Activated CD8-positive, alpha-beta T cell treated with anti-CD3 and anti-CD28 coated beads, Interleukin-2, amount 10 ng/mL, durations not matched to agents 7 days and 5 days (primary cell): ENCODE measurements at regions not wholly inside any gene's neighbourhood (a gene's known extent, or its start where the extent isn't known, plus 50 kb on each side); places are given as distances from the start of the nearest gene placed in this dataset.

Experiments
- ATAC-seq: fragments of 150-1000 bp; cut with Tn5 transposase; one replicate; pipeline ENCODE4 v1.10.0; 2021; ENCODE audit warnings: moderate library complexity
- CTCF ChIA-PET: fragments of 350-600 bp; sonication (Branson Sonifier 250); formaldehyde crosslinking; loops from one replicate; lab custom pipeline; 2021; ENCODE audit warnings: antibody characterized with exemption; lab: Charles Lee
- POLR2A ChIA-PET: fragments of 350-600 bp; sonication (Branson Sonifier 250); formaldehyde crosslinking; loops from one replicate; lab custom pipeline; 2021; ENCODE audit warnings: antibody characterized with exemption; lab: Charles Lee
- DNase-seq: peaks from one replicate; pipeline ENCODE4 v3.0.0-alpha.2; 2020
- H3K27ac Mint-ChIP-seq: one replicate; pipeline ENCODE4 v1.8.0; 2021; ENCODE audit warnings: mild to moderate bottlenecking, mixed read lengths
- H3K27me3 Mint-ChIP-seq: one replicate; pipeline ENCODE4 v1.8.0; 2021; ENCODE audit warnings: low read depth, mixed read lengths
- H3K36me3 Mint-ChIP-seq: one replicate; pipeline ENCODE4 v1.8.0; 2021; ENCODE audit warnings: low read depth, mixed read lengths
- H3K4me1 Mint-ChIP-seq: one replicate; pipeline ENCODE4 v1.8.0; 2021; ENCODE audit warnings: low read depth, mixed read lengths
- H3K4me3 Mint-ChIP-seq: one replicate; pipeline ENCODE4 v1.8.0; 2021; ENCODE audit warnings: mild to moderate bottlenecking, mixed read lengths
- H3K9me3 Mint-ChIP-seq: one replicate; pipeline ENCODE4 v1.8.0; 2022; ENCODE audit warnings: mixed read lengths; ENCODE audit not compliant: insufficient read depth

GRCh38 chr15:95471690-95472086, 858.8 kb upstream of the NR2F2 start:
- H3K36me3 Mint-ChIP-seq, result no peaks in the 10 kb centered on the region
- no peaks in the 10 kb centered on the region for H3K9me3 Mint-ChIP-seq
- H3K27ac Mint-ChIP-seq, result no peak overlapping the region
- ChIA-PET POLR2A (no interaction called here), CTCF (no interaction called here)
- ATAC-seq, result no peak
- H3K27me3 Mint-ChIP-seq, result peaks cover 32% of the 10 kb centered on the region
- H3K4me1 Mint-ChIP-seq, result no peaks in the 10 kb centered on the region
- no peak for DNase-seq
- no peak overlapping the region for H3K4me3 Mint-ChIP-seq

- CTCF ChIA-PET, result no interaction called here
Measured at GRCh38 chr15:95475067-95475466, 855.4 kb upstream of the NR2F2 start.

GRCh38 chr15:95479308-95479707, 851.2 kb upstream of the NR2F2 start:
- no peak overlapping the region for H3K4me3 Mint-ChIP-seq
- peaks cover 11% of the 10 kb centered on the region for H3K27me3 Mint-ChIP-seq
- ATAC-seq (no peak), DNase-seq (no peak)
- ChIA-PET CTCF (no interaction called here), POLR2A (no interaction called here)
- H3K4me1 Mint-ChIP-seq, result no peaks in the 10 kb centered on the region
- H3K27ac Mint-ChIP-seq, result no peak overlapping the region
- no peaks in the 10 kb centered on the region for H3K36me3 Mint-ChIP-seq
- H3K9me3 Mint-ChIP-seq, result peaks cover 3% of the 10 kb centered on the region

More at GRCh38 chr15:95475067-95475466, 855.4 kb upstream of the NR2F2 start:
- no peak overlapping the region for H3K27ac Mint-ChIP-seq
- no peak overlapping the region for H3K4me3 Mint-ChIP-seq
- ATAC-seq, result no peak
- peaks cover 16% of the 10 kb centered on the region for H3K27me3 Mint-ChIP-seq
- no peaks in the 10 kb centered on the region for H3K4me1 Mint-ChIP-seq
- H3K36me3 Mint-ChIP-seq, result no peaks in the 10 kb centered on the region
- no peak for DNase-seq
- POLR2A ChIA-PET, result no interaction called here
- no peaks in the 10 kb centered on the region for H3K9me3 Mint-ChIP-seq

GRCh38 chr15:95485367-95485766, 845.1 kb upstream of the NR2F2 start:
- Mint-ChIP-seq H3K9me3 (peaks cover 16% of the 10 kb centered on the region), H3K27ac (no peak overlapping the region), H3K36me3 (no peaks in the 10 kb centered on the region), H3K4me1 (peaks cover 7% of the 10 kb centered on the region), H3K27me3 (peaks cover 10% of the 10 kb centered on the region), H3K4me3 (no peak overlapping the region)
- CTCF ChIA-PET, result no interaction called here
- DNase-seq (no peak), ATAC-seq (no peak)
- POLR2A ChIA-PET, result no interaction called here

- CTCF ChIA-PET, result no interaction called here
- no peak overlapping the region for H3K27ac Mint-ChIP-seq
- peaks cover 16% of the 10 kb centered on the region for H3K9me3 Mint-ChIP-seq
- H3K36me3 Mint-ChIP-seq, result no peaks in the 10 kb centered on the region
- no peak for DNase-seq
- no peak overlapping the region for H3K4me3 Mint-ChIP-seq
- POLR2A ChIA-PET, result no interaction called here
- H3K4me1 Mint-ChIP-seq, result peaks cover 7% of the 10 kb centered on the region
- ATAC-seq, result no peak
- H3K27me3 Mint-ChIP-seq, result peaks cover 12% of the 10 kb centered on the region
Measured at GRCh38 chr15:95486224-95486623, 844.3 kb upstream of the NR2F2 start.

- Mint-ChIP-seq H3K9me3 (peaks cover 15% of the 10 kb centered on the region), H3K27ac (no peak overlapping the region), H3K27me3 (peaks cover 23% of the 10 kb centered on the region), H3K4me3 (no peak overlapping the region), H3K4me1 (peaks cover 7% of the 10 kb centered on the region), H3K36me3 (no peaks in the 10 kb centered on the region)
- ATAC-seq, result no peak
- ChIA-PET CTCF (no interaction called here), POLR2A (no interaction called here)
- no peak for DNase-seq
Measured at GRCh38 chr15:95489103-95489502, 841.4 kb upstream of the NR2F2 start.

GRCh38 chr15:95492388-95493070, 838.0 kb upstream of the NR2F2 start:
- Mint-ChIP-seq H3K4me3 (no peak overlapping the region), H3K4me1 (no peaks in the 10 kb centered on the region), H3K27ac (no peak overlapping the region), H3K9me3 (no peaks in the 10 kb centered on the region), H3K36me3 (no peaks in the 10 kb centered on the region), H3K27me3 (peaks cover 38% of the 10 kb centered on the region)
- ATAC-seq, result no peak
- POLR2A ChIA-PET, result no interaction called here
- no peak for DNase-seq
- CTCF ChIA-PET, result no interaction called here

DNA sequence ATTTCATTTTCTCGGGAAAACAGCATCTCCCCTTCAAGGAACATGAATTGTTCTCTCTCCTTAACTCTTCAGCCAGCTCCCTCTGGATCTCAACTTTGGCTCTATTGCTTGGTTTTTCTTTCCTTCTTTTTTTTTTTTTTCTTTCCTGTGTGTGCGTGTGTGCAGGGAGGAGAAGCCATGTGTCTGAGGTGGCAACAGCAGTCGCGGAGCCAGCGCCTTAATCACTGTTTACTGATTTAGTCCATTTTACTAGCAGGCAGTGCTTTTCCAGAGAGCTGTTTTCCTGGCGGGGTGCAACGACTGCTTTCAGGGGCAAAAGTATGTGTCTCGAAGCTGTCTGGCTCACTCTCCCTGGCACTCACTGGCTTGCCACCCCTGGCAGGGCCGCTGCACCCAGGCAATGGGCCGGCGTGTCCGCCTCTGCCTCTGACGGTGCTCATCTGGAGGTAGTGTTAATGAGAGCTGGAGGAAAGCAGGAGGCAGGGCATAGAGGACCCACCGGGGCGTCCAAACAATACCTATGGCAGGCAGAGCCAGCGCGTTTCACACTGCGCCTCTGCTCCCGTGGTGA, 835.4 kb upstream of the NR2F2 start:
- ChIA-PET POLR2A (no interaction called here), CTCF (no interaction called here)
- DNase-seq (no peak), ATAC-seq (no peak)
- no peaks in the 10 kb centered on the region for H3K9me3 Mint-ChIP-seq
- no peak overlapping the region for H3K27ac Mint-ChIP-seq
- H3K27me3 Mint-ChIP-seq, result peaks cover 32% of the 10 kb centered on the region
- H3K4me3 Mint-ChIP-seq, result no peak overlapping the region
- H3K36me3 Mint-ChIP-seq, result no peaks in the 10 kb centered on the region
- H3K4me1 Mint-ChIP-seq, result peaks cover 16% of the 10 kb centered on the region

DNA sequence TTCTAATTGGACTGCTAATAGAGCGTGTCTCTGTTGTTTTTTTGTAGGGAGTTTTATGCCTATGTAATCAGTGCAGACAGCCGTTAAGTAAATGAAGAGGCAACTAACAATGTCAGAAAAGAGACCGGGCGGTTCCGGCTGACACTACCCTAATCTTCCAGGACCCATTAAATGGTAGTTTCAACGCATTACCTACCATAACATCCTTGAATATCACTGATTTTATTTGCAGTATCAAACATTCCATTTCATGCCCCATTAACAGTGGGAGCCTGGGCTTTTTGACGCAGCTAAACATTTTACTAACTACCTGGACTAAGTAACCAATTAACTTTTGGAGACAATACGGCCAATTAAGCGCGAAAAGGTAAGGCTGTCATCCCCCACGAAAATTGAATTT, 832.9 kb upstream of the NR2F2 start:
- no peak overlapping the region for H3K4me3 Mint-ChIP-seq
- ChIA-PET POLR2A (no interaction called here), CTCF (no interaction called here)
- H3K27ac Mint-ChIP-seq, result no peak overlapping the region
- no peak for ATAC-seq
- no peaks in the 10 kb centered on the region for H3K36me3 Mint-ChIP-seq
- no peaks in the 10 kb centered on the region for H3K9me3 Mint-ChIP-seq
- no peak for DNase-seq
- peaks cover 17% of the 10 kb centered on the region for H3K4me1 Mint-ChIP-seq
- peaks cover 29% of the 10 kb centered on the region for H3K27me3 Mint-ChIP-seq

DNA sequence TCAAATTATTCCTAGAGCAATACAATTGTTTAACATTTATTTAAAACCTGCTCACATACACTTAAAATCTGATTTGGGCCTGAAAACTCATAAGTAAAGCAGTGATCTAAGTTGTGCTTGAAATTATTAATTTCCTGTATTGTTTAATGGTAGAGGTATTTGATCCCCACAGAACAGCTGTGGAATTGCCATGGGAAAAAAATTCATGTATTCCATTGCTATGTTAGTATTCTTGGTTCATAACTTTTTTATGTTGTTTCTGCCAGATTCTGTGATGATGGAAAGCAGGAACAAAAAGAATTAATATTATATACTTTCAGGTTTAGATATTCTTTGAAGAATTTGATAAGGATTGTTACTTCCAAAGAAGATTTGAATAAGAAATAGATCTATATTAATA, 831.5 kb upstream of the NR2F2 start:
- Mint-ChIP-seq H3K4me1 (peaks cover 17% of the 10 kb centered on the region), H3K4me3 (no peak overlapping the region), H3K9me3 (no peaks in the 10 kb centered on the region), H3K27me3 (peaks cover 30% of the 10 kb centered on the region), H3K36me3 (no peaks in the 10 kb centered on the region), H3K27ac (no peak overlapping the region)
- DNase-seq (no peak), ATAC-seq (no peak)
- ChIA-PET CTCF (no interaction called here), POLR2A (no interaction called here)

GRCh38 chr15:95499397-95499796, 831.1 kb upstream of the NR2F2 start:
- no peak for ATAC-seq
- ChIA-PET CTCF (no interaction called here), POLR2A (no interaction called here)
- peaks cover 17% of the 10 kb centered on the region for H3K4me1 Mint-ChIP-seq
- no peaks in the 10 kb centered on the region for H3K36me3 Mint-ChIP-seq
- no peak overlapping the region for H3K4me3 Mint-ChIP-seq
- no peaks in the 10 kb centered on the region for H3K9me3 Mint-ChIP-seq
- H3K27me3 Mint-ChIP-seq, result peaks cover 27% of the 10 kb centered on the region
- no peak overlapping the region for H3K27ac Mint-ChIP-seq
- no peak for DNase-seq

GRCh38 chr15:95501865-95502264, 828.6 kb upstream of the NR2F2 start:
- peaks cover 17% of the 10 kb centered on the region for H3K4me1 Mint-ChIP-seq
- no peak overlapping the region for H3K4me3 Mint-ChIP-seq
- ATAC-seq (no peak), DNase-seq (no peak)
- ChIA-PET CTCF (no interaction called here), POLR2A (no interaction called here)
- no peaks in the 10 kb centered on the region for H3K36me3 Mint-ChIP-seq
- H3K27me3 Mint-ChIP-seq, result peaks cover 15% of the 10 kb centered on the region
- H3K9me3 Mint-ChIP-seq, result no peaks in the 10 kb centered on the region
- no peak overlapping the region for H3K27ac Mint-ChIP-seq

GRCh38 chr15:95503107-95503506, 827.4 kb upstream of the NR2F2 start:
- ATAC-seq (no peak), DNase-seq (no peak)
- Mint-ChIP-seq H3K36me3 (no peaks in the 10 kb centered on the region), H3K4me3 (no peak overlapping the region), H3K27ac (no peak overlapping the region), H3K27me3 (peaks cover 9% of the 10 kb centered on the region), H3K9me3 (no peaks in the 10 kb centered on the region), H3K4me1 (peaks cover 17% of the 10 kb centered on the region)
- CTCF ChIA-PET, result no interaction called here
- POLR2A ChIA-PET, result no interaction called here
